ENCODE measurements at regions not wholly inside any gene's neighbourhood (a gene's known extent, or its start where the extent isn't known, plus 50 kb on each side); places are given as distances from the start of the nearest gene placed in this dataset.
A peak's percentile ranks its signal among the peaks of the same experiment; 100 is the strongest.

GRCh38 chr6:6057442-6058053 is 50.8 kb upstream of the NRN1 start:
- peak; percentile 35 for DNase-seq (ENCODE audit: low read depth)
- H3K4me3 ChIP-seq (replicated peaks; ENCODE audit: low read depth, low read length): no peak overlapping the region
- peak; percentile 32 for TF ChIP-seq CTCF (IDR thresholded peaks at IDR 0.05; ENCODE audit: low read length, missing control alignments)
